K562 (cell line): ENCODE measurements at regions not wholly inside any gene's neighbourhood (a gene's known extent, or its start where the extent isn't known, plus 50 kb on each side); places are given as distances from the start of the nearest gene placed in this dataset.

Source experiments
- ATAC-seq: fragments of 200-7000 bp; cut with Tn5 transposase; 3 replicates; pipeline ENCODE4 v1.9.1; 2020; ENCODE audit warnings: moderate library complexity
- BruUV-seq: library from RNA; stranded (reverse); fragments of 400-500 nt; replicated peaks from 2 replicates; lab custom pipeline; 2021; lab: Mats Ljungman, UMichigan
- CTCF ChIA-PET: fragments of 300-600 bp; formaldehyde crosslinking; extraction: SDS; loops from one replicate; lab custom pipeline; 2021; ENCODE audit warnings: low intra/inter-chr PET ratio; lab: Yijun Ruan, JAX
- POLR2A ChIA-PET: fragments of 300-600, 350-650 bp; sonication (Branson Sonifier 250); formaldehyde crosslinking; extraction: SDS; loops from one replicate; lab custom pipeline; 2021; ENCODE audit warnings: antibody characterized with exemption, inconsistent platforms; lab: Yijun Ruan, JAX
- DNase-seq, 4 experiments: peaks; one replicate each; pipeline versions ENCODE4 v3.0.0 to v3.0.0-alpha.2; 2011 to 2018; ENCODE audit warnings: low spot score in 3 of 4, mixed read lengths in 3 of 4; ENCODE audit errors: extremely low read depth in 1 of 4
- FAIRE-seq: peaks from 2 replicates; lab custom pipeline; 2011; peaks lifted over from hg19 to GRCh38; lab: Jason Lieb, UNC
- H2AFZ ChIP-seq: 2 replicates; pipeline ENCODE4 v1.6.0; 2011; ENCODE audit warnings: low read depth, low read length, control low read depth, inconsistent platforms
- H3K27ac ChIP-seq: fragments of 200-600 bp; 3 replicates; pipeline ENCODE4 v1.8.0; 2011; ENCODE audit warnings: low read depth, mild to moderate bottlenecking, control low read depth, inconsistent platforms, low read length, moderate library complexity, mixed read lengths; ENCODE audit errors: extremely low read depth
- H3K27me3 ChIP-seq, 2 experiments: fragments of 300-600 bp in 1 of 2; 2 replicates in 1 of 2; 3 replicates in 1 of 2; pipeline versions ENCODE4 v1.6.0 to v1.8.0; 2011; ENCODE audit warnings: inconsistent platforms in 2 of 2, low read length in 2 of 2, mild to moderate bottlenecking in 1 of 2, mixed read lengths in 1 of 2, moderate library complexity in 1 of 2; ENCODE audit not compliant: control insufficient read depth in 2 of 2, insufficient read depth in 2 of 2
- H3K36me3 ChIP-seq: fragments of 300-600 bp; 3 replicates; pipeline ENCODE4 v1.8.0; 2011; ENCODE audit warnings: mild to moderate bottlenecking, low read length, inconsistent platforms; ENCODE audit not compliant: control insufficient read depth, insufficient read depth
- H3K4me1 ChIP-seq, 2 experiments: fragments of 200-600 bp in 1 of 2; replicated peaks in 1 of 2; 2 replicates in 1 of 2; 3 replicates in 1 of 2; pipeline versions ENCODE4 v1.5.1 to v1.8.0; 2011; ENCODE audit warnings: inconsistent platforms in 2 of 2, low read length in 2 of 2, mild to moderate bottlenecking in 1 of 2, mixed read lengths in 1 of 2, moderate library complexity in 1 of 2; ENCODE audit not compliant: control insufficient read depth in 2 of 2, insufficient read depth in 2 of 2
- H3K4me2 ChIP-seq: 2 replicates; pipeline ENCODE4 v1.6.1; 2011; ENCODE audit warnings: low read length, control low read depth, inconsistent platforms, mixed read lengths; ENCODE audit not compliant: insufficient read depth
- H3K4me3 ChIP-seq: fragments of 200-600 bp; sonication (generic), shearing (Covaris generic); 2 replicates; pipeline ENCODE4 v1.5.1; 2016; ENCODE audit warnings: control low read depth, inconsistent platforms
- H3K79me2 ChIP-seq: fragments of 200-600 bp; 3 replicates; pipeline ENCODE4 v1.8.0; 2011; ENCODE audit warnings: low read length, inconsistent platforms; ENCODE audit not compliant: control insufficient read depth, insufficient read depth
- H3K9ac ChIP-seq, 2 experiments: 2 replicates each; pipeline versions ENCODE4 v1.6.0 to v1.6.1; 2011; ENCODE audit warnings: low read depth in 2 of 2, low read length in 2 of 2, control low read depth in 1 of 2, inconsistent platforms in 1 of 2, mild to moderate bottlenecking in 1 of 2, mixed read lengths in 1 of 2; ENCODE audit not compliant: insufficient read depth in 1 of 2
- H3K9me1 ChIP-seq: one replicate; pipeline ENCODE4 v1.6.0; 2011; ENCODE audit warnings: inconsistent platforms, mild to moderate bottlenecking, low read length, moderate library complexity; ENCODE audit not compliant: control insufficient read depth, insufficient read depth
- H3K9me3 ChIP-seq: replicated peaks from 2 replicates; pipeline ENCODE4 v1.5.1; 2011; ENCODE audit warnings: low read depth, low read length, inconsistent platforms; ENCODE audit not compliant: control insufficient read depth, insufficient read depth
- H4K20me1 ChIP-seq: replicated peaks from 2 replicates; pipeline ENCODE4 v1.6.1; 2011; ENCODE audit warnings: low read length, inconsistent platforms, mixed read lengths; ENCODE audit not compliant: control insufficient read depth, insufficient read depth
- CEBPB ChIP-seq: fragments of 450-650 bp; IDR thresholded peaks from 2 replicates; pipeline ENCODE4 v1.6.1; 2016; ENCODE audit warnings: missing genetic modification characterization, missing compliant biosample characterization
- DDX20 ChIP-seq: fragments of 450-650 bp; IDR thresholded peaks from 2 replicates; pipeline ENCODE4 v1.6.1; 2016; ENCODE audit warnings: missing genetic modification characterization, low read depth, mild to moderate bottlenecking, missing compliant biosample characterization, moderate library complexity
- HDAC2 ChIP-seq: fragments of 450-650 bp; IDR thresholded peaks from 2 replicates; pipeline ENCODE4 v1.6.1; 2016; ENCODE audit warnings: mild to moderate bottlenecking
- KDM1A ChIP-seq, 2 experiments: fragments of 450-650 bp; IDR thresholded peaks; 2 replicates each; pipeline ENCODE4 v1.6.1; 2016; ENCODE audit warnings: mild to moderate bottlenecking in 2 of 2
- MBD1 ChIP-seq: fragments of 250-450 bp; sonication (Bioruptor Pico); IDR thresholded peaks from 2 replicates; pipeline ENCODE4 v1.8.0; 2022; ENCODE audit warnings: inconsistent platforms
- MYNN ChIP-seq, 2 experiments: sonication (generic); formaldehyde crosslinking in 1 of 2; IDR thresholded peaks; 2 replicates each; pipeline versions ENCODE4 v1.5.0 to v1.6.1; 2016 to 2020; ENCODE audit warnings: antibody characterized with exemption in 1 of 2, missing genetic modification reagents in 1 of 2
- PHF21A ChIP-seq: fragments of 450-650 bp; IDR thresholded peaks from 2 replicates; pipeline ENCODE4 v1.6.1; 2017; ENCODE audit warnings: low read depth, borderline replicate concordance
- PRPF4 ChIP-seq: fragments of 200-400 bp; formaldehyde crosslinking; IDR thresholded peaks from one replicate; pipeline ENCODE4 v1.6.1; 2017; ENCODE audit warnings: low read length, low read depth, mild to moderate bottlenecking; ENCODE audit not compliant: insufficient read depth, poor library complexity, severe bottlenecking
- SMAD1 ChIP-seq: fragments of 150-350 bp; IDR thresholded peaks from 2 replicates; pipeline ENCODE4 v1.6.1; 2014; ENCODE audit warnings: low read length, low read depth; ENCODE audit not compliant: partially characterized antibody
- ZBED1 ChIP-seq: IDR thresholded peaks from 2 replicates; pipeline ENCODE4 v1.6.1; 2014
- ZBTB2 ChIP-seq: fragments of 450-650 bp; IDR thresholded peaks from 2 replicates; pipeline ENCODE4 v1.6.1; 2016; ENCODE audit warnings: antibody characterized with exemption
- ZNF165 ChIP-seq: fragments of 250-450 bp; sonication (Bioruptor Pico); IDR thresholded peaks from 2 replicates; pipeline ENCODE4 v1.4.0; 2020; ENCODE audit warnings: borderline replicate concordance
- ZNF217 ChIP-seq: sonication (generic); formaldehyde crosslinking; IDR thresholded peaks from 2 replicates; pipeline ENCODE4 v1.8.0; 2022; ENCODE audit warnings: mild to moderate bottlenecking, missing genetic modification reagents
- ZNF561 ChIP-seq: fragments of 450-650 bp; formaldehyde crosslinking; conservative IDR thresholded peaks from 2 replicates; pipeline ENCODE4 v1.4.0; 2020; ENCODE audit warnings: mild to moderate bottlenecking, moderate library complexity
- WGBS: fragments of 100-300 bp; shearing (Covaris generic); methylation state at CpG from one replicate; pipeline ENCODE4 v1.1.6; 2016; ENCODE audit warnings: low coverage, mixed read lengths; ENCODE audit not compliant: insufficient coverage; ENCODE audit errors: missing lambda C conversion rate; 5-methylcytosine and 5-hydroxymethylcytosine counted together
- in situ Hi-C: fragments of 300-500 bp; cut with MboI; formaldehyde crosslinking; loops from 4 replicates; pipeline ENCODE4 v1.15.0; 2018; ENCODE audit warnings: inconsistent platforms, mixed read lengths
- intact Hi-C: fragments of 100-400 bp; cut with micrococcal nuclease; formaldehyde crosslinking; loops from 2 replicates; pipeline ENCODE4 v1.14.2; 2022
- TF ChIP-seq, protein P1 (sequence below): sonication (generic); formaldehyde crosslinking; IDR thresholded peaks from 2 replicates; pipeline ENCODE4 v1.8.0; 2022; ENCODE audit warnings: mild to moderate bottlenecking, missing genetic modification reagents
- TF ChIP-seq, protein P2 (sequence below): fragments of 450-650 bp; IDR thresholded peaks from 2 replicates; pipeline ENCODE4 v1.6.1; 2016

DNA sequence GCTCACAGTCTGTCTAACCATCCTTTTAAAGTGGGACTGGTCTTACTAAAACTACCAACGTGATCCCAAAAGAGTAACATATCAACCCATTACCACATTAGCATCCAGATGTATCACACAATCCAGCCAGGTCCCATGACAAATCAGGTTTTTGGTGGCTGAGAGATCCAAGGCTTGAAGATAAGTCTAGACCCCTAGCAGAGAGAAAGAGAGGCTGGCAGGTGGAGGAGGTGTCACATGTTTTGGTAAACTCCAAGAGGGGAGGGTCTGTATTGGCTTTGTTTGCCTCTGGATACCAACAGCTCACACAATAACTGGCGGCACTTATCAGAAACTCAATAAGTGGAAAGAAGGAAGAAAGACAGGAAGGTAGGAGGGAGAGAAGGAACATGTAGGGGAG, 357.6 kb downstream of the SS18 start:
- in situ Hi-C loops = no loop called here
- ATAC-seq = no peak
- WGBS = 0% methylated on average over 2 of the region's 2 CpGs
- no peaks in the 10 kb centered on the region for H3K9me1 ChIP-seq
- intact Hi-C loops = no loop called here
- no peak for DNase-seq
- no peaks in the 10 kb centered on the region for H3K79me2 ChIP-seq
- H3K27ac ChIP-seq = no peak overlapping the region
- no peak overlapping the region for H3K4me2 ChIP-seq
- H3K27me3 ChIP-seq = no peaks in the 10 kb centered on the region
- no peak overlapping the region for H3K4me3 ChIP-seq
- no peaks in the 10 kb centered on the region for H3K4me1 ChIP-seq
- no peaks in the 10 kb centered on the region for H3K36me3 ChIP-seq
- CTCF ChIA-PET = no interaction called here
- FAIRE-seq = no peak
- no peak for TF ChIP-seq PRPF4
- TF ChIP-seq ZNF165 (CRISPR knock-in tag) = no peak
- TF ChIP-seq, protein P1, sequence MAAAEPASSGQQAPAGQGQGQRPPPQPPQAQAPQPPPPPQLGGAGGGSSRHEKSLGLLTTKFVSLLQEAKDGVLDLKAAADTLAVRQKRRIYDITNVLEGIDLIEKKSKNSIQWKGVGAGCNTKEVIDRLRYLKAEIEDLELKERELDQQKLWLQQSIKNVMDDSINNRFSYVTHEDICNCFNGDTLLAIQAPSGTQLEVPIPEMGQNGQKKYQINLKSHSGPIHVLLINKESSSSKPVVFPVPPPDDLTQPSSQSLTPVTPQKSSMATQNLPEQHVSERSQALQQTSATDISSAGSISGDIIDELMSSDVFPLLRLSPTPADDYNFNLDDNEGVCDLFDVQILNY (CRISPR knock-in tag) = no peak
- no peak for TF ChIP-seq ZBTB2
- no peak for TF ChIP-seq SMAD1
- TF ChIP-seq, protein P2, sequence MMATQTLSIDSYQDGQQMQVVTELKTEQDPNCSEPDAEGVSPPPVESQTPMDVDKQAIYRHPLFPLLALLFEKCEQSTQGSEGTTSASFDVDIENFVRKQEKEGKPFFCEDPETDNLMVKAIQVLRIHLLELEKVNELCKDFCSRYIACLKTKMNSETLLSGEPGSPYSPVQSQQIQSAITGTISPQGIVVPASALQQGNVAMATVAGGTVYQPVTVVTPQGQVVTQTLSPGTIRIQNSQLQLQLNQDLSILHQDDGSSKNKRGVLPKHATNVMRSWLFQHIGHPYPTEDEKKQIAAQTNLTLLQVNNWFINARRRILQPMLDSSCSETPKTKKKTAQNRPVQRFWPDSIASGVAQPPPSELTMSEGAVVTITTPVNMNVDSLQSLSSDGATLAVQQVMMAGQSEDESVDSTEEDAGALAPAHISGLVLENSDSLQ = no peak
- TF ChIP-seq CEBPB (tag) = no peak
- TF ChIP-seq PHF21A = no peak
- no peak for TF ChIP-seq ZNF561 (CRISPR knock-in tag)
- TF ChIP-seq MYNN (IDR thresholded peaks at IDR 0.05) = no peak
- no peak for TF ChIP-seq MYNN (CRISPR knock-in tag; IDR thresholded peaks at IDR 0.05)
- no peak for TF ChIP-seq HDAC2
- TF ChIP-seq ZBED1 = no peak
- TF ChIP-seq KDM1A (IDR thresholded peaks at IDR 0.05) = no peak
- TF ChIP-seq DDX20 (tag) = no peak
- TF ChIP-seq ZNF217 = no peak
- TF ChIP-seq MBD1 (CRISPR knock-in tag) = no peak
- BruUV-seq = no TSS peak
- POLR2A ChIA-PET = no interaction called here
- H3K9me3 ChIP-seq = no peaks in the 10 kb centered on the region
- H2AFZ ChIP-seq = no peak overlapping the region
- H4K20me1 ChIP-seq = no peaks in the 10 kb centered on the region
- no peak overlapping the region for H3K9ac ChIP-seq
